GM19452 (cell line): ENCODE measurements at regions not wholly inside any gene's neighbourhood (a gene's known extent, or its start where the extent isn't known, plus 50 kb on each side); places are given as distances from the start of the nearest gene placed in this dataset.

Experiments
- ATAC-seq: cut with Tn5 transposase; IDR thresholded peaks from one replicate; pipeline ENCODE4 v1.9.1; 2021; ENCODE audit not compliant: unreplicated experiment

DNA sequence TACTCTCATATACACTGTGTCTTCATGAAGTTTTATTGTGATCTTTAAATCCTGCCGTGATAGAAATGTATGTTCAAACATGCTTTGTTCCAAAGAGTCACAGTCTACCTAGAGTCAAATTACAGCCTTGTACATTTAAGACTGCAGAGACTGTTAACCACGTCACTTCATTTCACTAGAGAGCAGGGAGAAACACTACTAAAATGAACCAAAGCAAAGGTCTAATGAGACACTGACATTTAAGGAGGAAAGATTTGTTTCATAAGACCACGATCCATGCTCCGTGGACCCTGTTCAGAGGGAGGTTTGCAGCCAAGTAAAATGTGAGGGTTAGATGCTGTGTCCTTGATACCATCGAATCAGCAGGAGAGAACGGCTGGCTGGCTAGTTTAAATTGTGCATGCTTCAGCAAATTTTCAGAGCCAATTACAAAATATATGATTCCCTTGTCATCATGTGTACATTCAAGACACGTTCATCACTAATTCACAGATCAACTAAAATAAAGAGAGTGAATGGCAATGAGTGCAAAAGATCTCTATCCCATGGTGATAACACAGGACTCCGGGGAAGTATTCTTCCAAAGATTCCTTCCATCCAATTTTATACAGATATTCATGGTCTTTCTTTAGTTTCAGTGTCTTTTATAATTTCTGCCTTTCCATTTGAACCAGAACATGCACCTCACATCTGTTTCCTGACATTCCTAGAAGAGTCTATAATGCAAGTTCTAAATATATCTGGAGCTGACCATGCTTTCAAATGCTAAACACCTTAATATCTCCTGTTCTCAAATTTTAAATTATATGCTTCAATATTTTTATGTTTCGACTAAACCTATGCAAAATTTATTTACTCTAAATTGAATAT, 960.9 kb upstream of the FAT3 start:
- ATAC-seq = no peak

DNA sequence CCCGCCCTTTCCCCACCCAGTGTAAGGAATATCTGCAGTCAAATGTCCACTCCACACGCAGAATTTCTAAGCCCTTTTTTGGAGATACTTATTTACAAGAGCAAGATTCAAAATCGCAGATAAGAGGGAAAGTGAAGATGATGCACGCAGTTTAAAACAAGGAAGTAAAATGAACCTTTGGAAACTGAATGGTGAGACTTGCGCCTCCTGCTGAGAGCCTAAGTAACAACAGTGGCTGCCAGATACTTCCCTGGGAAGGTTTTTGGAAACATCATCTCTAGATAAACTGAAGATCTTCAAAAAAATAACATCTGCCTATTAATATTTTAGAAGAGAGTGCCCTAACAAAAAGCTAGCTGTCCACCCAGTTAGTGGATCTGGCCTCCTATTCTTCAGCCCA, 963.1 kb upstream of the FAT3 start:
- no peak for ATAC-seq

DNA sequence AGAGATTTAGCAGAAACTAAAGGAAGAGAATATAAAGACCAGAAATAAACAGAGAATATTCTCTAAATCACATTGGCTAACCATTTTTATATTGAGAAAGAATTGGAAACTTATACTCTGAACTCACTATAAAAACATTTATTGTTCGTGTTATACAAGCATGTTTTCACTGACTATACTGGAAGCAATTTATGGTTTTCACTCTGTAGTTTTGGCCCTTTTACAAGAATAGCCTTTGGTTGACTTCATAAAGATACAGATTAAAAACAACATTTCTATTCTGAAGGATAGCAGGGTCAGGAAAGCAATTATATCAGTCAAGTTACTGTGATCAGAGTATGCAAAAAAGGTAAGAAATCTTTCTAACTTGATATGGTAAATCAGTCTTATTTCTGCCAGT, 965.7 kb upstream of the FAT3 start:
- no peak for ATAC-seq

DNA sequence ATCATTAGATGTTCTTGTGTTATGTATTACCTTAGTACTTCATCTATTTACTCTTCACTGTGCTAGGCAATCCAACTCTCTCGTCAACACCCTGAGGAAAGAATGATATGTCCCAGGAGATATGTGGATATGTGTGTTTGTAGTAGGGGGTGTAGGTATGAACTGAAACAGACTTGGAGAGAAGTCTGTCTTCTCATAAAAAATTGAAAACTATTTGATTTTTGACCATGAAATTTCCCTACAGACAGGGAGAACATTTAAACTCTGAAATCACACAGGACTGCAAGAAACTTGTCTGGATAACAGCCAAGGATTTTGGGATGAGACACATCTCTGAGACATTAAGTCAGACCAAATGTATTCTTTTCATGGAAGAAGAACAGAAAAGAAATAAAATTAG, 967.0 kb upstream of the FAT3 start:
- ATAC-seq = no peak

DNA sequence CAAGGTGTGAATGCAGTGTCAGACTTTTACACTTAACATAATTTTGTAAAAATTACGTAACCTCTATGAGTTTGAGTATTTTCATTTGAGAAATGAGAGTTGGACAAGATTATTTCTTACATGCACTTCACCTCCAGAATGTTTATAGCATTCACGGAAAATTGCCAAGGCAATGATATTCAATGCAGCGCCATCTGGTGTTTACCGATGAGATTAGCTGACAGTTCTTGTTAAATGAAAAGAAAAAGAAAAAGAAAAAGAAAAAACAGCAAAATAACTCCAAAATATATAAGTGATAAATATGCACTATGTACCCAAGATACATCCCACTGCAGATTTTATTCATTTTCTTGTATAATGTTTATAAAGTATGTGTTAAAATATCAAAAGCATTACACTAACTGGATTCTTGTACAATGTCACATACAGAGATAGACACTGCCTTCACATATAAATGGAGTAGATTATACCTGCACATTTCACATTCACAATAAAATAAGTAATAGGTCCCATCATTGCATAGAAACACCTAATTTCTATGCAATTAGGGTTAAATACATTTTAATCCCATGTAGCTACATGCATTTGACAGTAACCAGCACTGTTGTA, 976.3 kb upstream of the FAT3 start:
- no peak for ATAC-seq

DNA sequence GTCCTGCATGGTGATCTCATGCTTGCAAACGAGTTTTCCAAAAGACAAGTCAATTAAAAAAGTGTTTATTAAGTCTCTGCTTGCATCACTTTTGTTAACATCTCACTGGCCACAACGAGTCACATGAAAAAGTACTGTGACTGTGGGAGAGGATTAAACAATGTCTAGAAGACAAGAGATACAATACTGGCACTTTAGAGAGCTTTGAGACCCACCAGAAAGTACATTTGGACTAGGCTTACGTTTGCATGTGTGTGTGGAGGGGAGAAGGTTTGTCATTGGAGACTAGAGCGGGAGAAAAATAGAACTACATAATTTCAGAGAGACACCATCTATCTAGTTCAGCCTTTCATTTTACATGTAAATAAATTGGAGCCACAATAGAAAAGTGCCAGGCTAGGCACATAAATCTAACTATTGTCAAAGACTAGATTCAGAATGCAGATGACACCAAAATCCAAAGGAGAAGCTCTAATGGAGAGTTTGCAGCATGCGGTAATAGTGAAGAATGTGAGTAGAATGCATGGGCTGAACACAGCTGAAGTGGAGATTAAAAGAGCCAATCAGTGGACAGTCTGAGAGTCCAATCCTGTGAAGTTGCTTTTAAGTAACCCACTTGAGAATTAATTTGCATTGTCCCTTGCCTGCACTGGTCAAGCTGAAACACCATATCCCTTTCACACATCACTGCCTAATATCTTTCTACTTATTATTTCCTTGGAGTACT, 977.4 kb upstream of the FAT3 start:
- ATAC-seq = no peak

DNA sequence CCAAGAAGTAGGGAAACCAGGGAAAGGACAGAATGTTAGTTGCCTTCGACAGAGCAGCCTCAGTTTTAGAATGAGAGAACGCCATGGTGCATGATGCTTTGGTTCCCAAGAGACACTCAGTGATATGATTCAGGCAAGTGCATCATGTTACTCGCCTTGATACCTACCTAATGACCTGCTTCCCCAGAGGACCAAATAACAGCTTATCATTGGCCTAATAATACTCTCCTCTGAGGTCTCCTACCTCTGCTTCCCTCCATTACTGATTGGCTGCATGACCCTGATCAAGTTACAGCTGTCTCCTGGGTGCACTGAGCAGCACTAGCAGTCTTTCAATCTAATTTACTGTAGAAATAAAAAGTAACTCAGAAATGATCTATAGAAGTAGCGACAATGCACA, 979.7 kb upstream of the FAT3 start:
- ATAC-seq = no peak

DNA sequence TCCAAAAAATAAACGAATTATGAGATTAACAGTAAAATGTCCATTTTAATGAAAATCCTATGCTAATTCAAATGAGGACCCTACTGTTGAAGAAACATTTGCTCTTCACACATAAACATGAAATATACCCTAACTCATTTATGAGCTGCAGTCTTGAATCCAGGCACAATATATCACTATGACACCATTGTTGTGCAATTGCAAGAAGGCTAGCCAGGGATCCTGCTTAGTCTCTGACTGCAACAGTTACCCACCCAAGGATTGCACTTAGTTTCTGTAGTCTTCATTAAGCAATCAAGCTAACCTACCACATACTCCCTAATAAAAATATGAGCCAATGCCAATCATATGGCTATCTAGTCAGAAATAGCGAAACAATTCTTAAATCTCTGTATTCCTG, 981.0 kb upstream of the FAT3 start:
- no peak for ATAC-seq

DNA sequence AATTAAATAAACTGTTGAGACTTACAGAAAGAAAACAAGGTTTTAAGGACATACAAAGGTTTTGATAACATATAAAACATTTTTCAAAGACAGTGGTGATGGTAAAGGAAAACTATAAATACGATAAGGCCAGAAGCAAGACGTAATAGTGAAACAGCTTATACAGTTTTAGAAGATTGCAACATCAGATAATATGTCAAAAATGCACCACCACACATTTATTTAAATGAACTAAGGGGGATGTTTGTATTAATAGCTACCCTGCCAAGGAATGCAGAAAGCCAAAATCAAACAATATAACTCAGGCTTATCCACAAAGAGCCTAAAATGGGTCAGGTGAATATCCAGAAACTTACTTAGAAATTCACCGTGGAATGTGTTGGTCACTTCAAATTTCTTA, 981.6 kb upstream of the FAT3 start:
- ATAC-seq = no peak

DNA sequence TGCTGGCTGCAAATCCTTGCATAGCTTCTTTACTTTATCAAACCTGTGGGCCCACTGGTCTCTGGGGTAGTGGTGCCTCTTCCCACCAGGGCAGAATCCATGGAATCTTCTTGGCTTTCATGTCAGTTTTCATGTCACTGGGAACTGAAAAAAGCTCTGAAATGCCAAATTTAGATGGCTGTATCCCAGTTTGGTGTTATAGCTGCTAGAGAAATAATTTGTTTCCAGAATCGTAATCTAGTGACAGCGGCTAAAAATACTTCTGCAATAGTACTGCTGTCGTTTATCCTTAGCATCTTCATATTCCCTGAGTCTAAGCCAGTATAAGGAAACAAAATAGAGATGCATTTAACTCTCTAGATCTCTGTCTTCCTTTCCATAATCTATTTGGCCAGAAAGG, 983.4 kb upstream of the FAT3 start:
- no peak for ATAC-seq

DNA sequence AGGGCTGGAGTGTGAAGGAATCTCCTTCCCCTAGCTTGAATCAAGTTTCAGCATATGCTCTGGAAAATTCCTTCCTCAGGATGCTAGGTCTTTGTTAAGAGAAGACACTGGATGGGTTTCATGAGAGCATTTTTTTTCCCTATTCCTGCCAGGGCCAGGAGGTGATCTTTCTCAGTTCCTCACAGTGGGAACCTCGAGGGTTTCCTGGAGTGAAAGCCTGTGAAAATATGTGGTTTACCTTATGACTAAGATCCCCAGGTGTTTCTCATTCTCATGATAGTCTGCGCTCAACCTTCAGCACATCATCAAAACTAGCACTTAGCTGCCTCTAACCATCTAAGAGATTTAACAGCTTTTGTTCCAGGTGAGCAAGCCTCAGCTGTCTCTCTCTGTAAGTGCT, 985.3 kb upstream of the FAT3 start:
- no peak for ATAC-seq

DNA sequence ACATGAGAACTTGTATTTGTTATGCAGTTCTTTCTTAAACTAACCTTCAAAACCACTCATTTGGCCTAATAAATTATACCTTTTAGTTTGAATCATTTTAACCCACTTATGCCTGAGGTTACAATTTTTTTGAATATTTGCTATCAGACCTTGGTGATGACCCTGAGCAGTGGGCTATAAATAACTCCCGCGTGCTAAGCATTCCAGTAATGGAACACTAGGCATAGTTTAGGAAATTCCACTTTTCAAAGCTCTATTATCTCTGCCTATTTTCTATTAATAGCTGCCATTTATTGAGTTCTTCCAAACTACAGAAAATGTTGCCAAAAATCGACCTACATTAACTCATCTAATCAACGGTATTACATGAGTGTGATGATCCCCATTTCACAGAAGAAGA, 993.4 kb upstream of the FAT3 start:
- ATAC-seq = no peak

DNA sequence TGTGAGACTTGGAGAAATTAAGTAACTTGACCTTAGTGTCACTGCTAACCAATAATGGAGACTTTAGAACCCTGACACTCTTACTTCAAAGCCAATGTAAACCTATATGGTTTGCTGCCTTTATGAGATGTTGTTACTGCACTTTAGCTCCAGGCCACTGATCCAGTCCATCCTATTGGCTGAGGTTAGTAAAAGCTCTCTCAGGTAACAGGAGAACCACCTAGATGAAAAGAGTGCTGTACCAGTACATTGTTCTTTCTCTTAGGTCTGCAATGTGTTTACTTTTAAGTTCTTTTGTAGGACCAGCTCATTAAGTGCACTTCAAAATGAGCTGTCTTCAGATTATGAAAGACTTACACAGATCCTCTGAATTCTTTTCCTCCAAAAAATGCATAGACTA, 994.0 kb upstream of the FAT3 start:
- no peak for ATAC-seq

DNA sequence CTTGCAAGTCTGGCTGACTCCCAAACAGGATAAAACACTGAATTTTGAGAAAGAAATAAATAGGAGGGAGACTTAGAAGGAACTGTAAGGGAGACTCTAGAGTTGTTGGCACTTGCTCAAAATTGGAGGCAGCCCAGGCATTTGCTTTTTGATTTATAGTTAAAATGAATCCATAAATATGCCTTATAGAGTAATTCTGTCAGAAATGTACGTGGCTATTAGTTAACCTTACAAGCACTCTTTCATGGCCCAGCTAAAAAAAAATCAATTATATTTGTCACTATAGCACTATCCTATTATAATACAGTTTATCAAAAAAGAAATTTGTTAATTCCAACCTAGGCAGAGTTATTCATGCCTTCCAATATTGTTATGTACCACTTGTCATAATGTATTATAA, 1000.0 kb upstream of the CHORDC1 start:
- ATAC-seq = no peak

DNA sequence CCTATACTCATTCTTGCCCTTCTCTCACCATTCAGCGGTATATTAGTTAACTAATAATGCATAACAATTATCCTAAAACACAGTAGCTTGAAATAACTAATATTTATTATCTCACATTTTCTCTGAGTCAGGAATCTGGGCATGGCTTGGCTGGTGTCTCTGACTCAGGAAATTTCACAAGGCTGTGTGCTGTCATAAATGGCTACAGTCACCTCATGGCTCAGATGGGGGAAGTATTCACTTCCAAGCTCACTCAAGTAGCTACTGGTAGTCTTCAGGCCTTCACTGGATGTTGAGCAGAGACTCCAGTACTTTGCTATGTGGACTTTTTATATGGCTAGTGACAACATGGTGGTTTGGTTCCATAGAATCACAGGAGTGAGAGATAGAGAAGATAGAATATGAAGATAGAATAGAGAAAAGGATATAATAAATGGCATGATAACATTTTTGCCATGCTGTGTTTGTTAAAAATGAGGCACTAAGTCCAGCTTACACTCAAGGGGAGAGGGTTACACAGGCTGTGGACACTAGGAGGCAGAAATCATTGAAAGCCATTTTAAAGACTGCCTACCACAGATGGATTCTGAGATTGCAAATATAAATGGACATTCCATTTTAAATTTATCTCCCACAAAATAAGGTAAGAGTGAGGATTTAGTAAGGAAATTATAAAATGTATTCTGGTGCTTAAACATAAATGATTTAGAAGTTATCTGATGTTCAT, 997.8 kb upstream of the CHORDC1 start:
- ATAC-seq = no peak

DNA sequence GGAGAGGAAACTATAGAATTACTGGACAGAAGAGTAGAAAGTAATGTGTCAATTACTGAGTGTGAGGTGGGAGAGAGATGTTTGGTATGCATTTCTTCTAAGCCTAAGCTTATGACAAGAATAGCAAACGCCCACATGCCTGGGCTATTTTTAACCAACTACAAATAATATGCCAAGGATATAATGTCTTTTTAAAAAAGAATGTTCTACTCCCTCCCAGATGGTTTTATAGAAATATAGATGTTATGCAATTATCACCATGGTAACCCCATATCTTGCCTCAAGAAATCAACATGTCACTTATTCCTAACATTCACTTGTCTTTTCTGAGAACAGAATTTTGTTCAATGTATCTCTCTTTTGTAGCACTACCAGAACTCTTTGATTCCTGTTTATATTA, 996.7 kb upstream of the CHORDC1 start:
- no peak for ATAC-seq

DNA sequence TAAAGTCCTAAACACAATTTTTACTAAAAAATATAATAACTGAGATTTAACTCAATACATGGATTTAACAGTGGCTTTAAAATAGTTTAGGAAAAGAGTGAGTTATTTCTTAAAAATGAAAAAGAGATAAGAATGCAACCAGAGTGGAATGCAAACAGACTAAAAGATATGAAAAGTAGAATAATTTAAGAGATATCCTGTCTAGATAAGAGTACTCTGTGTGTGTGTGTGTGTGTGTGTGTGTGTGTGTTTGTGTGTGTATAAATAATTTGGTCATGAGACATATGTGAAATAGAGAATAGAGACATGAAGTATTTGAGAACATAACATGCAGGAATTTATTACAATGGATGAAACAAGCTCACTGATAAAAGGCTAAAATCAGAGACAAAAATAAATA, 986.9 kb upstream of the CHORDC1 start:
- no peak for ATAC-seq

DNA sequence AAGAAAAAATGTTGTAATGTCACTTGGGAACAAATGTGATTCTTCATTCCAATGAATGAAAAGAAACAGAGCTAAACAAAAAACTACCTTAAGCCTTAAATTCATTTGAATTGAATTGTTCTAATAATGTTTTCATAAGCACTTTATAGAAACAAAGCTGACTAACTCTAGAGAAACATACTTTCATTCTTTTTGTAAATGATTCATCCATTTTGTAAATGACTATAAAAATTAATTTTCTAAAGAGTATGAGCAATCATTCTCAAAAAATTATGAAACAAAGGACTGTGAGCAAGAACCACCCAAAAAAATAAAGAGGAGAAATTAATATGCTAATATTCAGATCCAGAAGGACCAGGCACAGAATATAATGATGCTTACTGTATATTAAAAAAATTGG, 986.5 kb upstream of the CHORDC1 start:
- no peak for ATAC-seq

DNA sequence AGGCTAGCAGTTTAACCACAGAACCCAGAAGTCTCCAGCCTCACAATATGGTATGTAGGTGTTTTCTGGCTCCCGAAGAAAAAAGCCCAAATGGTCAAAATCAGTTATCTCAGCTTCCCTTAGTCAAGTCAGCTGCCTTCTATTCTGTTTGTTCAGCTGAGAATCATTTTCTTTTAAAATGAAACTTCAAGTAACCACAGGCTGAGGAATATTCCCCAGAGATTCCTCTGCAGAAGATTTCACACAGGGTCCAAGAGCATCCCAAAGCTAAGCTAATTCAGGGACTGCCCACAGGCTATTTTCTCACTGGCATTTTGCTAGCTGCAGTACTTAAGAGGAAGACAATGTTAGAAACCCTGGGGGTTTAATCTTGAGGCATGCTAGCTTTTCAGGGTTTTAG, 977.0 kb upstream of the CHORDC1 start:
- ATAC-seq = no peak

DNA sequence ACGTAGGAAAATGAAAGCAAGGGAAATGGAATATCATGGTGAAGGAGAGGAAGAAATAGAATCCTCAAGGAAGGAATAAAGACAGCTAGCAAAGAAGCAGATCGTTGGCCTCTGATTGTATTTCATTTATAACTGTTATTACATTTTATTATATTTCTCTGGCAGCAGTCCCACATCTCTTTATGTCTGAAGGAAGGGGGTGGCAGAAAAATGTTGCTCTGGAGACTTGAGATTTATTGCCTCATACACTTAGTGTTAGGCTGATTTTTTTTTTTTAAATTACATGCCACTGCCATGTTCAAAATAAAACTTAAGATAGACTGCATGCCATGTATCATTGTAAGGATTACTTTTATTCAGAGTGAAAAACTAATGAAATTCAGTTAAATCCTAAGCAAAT, 971.7 kb upstream of the CHORDC1 start:
- ATAC-seq = no peak

DNA sequence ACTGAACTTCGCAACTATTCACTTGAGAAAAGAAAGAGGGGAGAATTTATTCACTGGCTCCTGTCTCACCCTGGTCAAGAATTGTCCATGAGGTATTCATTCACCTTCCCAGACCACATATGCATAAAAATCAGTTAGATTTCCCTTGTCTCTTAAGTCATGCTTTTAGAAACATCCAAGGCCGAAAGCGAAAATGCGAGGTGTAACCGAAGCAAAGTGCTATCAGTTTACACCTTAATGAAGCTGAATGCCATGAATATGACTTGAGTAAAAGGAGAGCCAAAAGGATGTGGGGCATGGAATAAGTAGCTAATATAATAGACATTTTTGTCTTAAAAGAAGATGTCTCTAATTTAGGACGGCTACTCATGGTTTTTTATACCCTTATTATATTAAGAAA, 965.6 kb upstream of the CHORDC1 start:
- no peak for ATAC-seq

DNA sequence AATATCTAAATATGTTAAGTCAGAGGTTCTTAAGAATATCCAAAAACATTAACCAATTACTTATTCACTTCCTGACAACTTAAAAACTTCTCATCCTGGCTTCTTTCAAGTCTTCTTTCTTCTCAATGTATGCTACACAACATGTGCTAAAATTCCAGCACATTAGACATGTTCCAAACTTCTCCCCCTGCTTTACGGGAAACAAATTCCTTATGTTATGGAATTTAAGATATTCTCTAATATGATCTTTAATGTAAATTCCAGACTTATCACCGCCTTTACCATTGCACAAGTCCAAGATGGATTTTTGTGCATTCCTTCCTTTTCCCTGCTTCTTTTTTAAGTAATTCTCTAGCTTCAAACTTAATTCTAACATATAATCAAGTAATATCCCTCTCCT, 964.5 kb upstream of the CHORDC1 start:
- no peak for ATAC-seq
